MM.1S (cell line): ENCODE measurements at regions not wholly inside any gene's neighbourhood (a gene's known extent, or its start where the extent isn't known, plus 50 kb on each side); places are given as distances from the start of the nearest gene placed in this dataset.

Experiments
- DNase-seq: peaks from one replicate; pipeline ENCODE4 v3.0.0-alpha.2; 2015
- H2AFZ ChIP-seq: fragments of 300-600 bp; sonication (generic); 2 replicates; pipeline ENCODE4 v1.6.0; 2016; ENCODE audit warnings: antibody characterized with exemption, low read length
- H3F3A ChIP-seq: fragments of 300-600 bp; sonication (generic); 2 replicates; pipeline ENCODE4 v1.6.1; 2016; ENCODE audit warnings: mild to moderate bottlenecking, antibody characterized with exemption, low read length, moderate library complexity, mixed read lengths; ENCODE audit not compliant: insufficient read depth
- H3K27ac ChIP-seq: fragments of 300-600 bp; sonication (generic); 2 replicates; pipeline ENCODE4 v1.5.1; 2016; ENCODE audit warnings: mild to moderate bottlenecking, low read length
- H3K27me3 ChIP-seq: fragments of 300-600 bp; sonication (generic); replicated peaks from 2 replicates; pipeline ENCODE4 v1.6.0; 2016; ENCODE audit warnings: low read length; ENCODE audit not compliant: insufficient read depth
- H3K36me3 ChIP-seq: fragments of 300-600 bp; sonication (generic); replicated peaks from 2 replicates; pipeline ENCODE4 v1.6.1; 2016; ENCODE audit warnings: mild to moderate bottlenecking, low read length, mixed read lengths; ENCODE audit not compliant: insufficient read depth
- H3K4me1 ChIP-seq: fragments of 300-600 bp; sonication (generic); 2 replicates; pipeline ENCODE4 v1.6.1; 2016; ENCODE audit warnings: low read length, mixed read lengths
- H3K4me2 ChIP-seq: fragments of 300-600 bp; sonication (generic); 2 replicates; pipeline ENCODE4 v1.6.0; 2016; ENCODE audit warnings: low read depth, low read length
- H3K4me3 ChIP-seq: fragments of 300-600 bp; sonication (generic); 2 replicates; pipeline ENCODE4 v1.5.1; 2016; ENCODE audit warnings: low read length, mixed read lengths
- H3K79me2 ChIP-seq: fragments of 300-600 bp; sonication (generic); 2 replicates; pipeline ENCODE4 v1.6.1; 2016; ENCODE audit warnings: mixed run types, low read length, mixed read lengths
- H3K9ac ChIP-seq: fragments of 300-600 bp; sonication (generic); 2 replicates; pipeline ENCODE4 v1.6.1; 2016; ENCODE audit warnings: low read length, mixed read lengths
- H3K9me2 ChIP-seq: fragments of 300-600 bp; sonication (generic); replicated peaks from 2 replicates; pipeline ENCODE4 v1.6.1; 2016; ENCODE audit warnings: mild to moderate bottlenecking, low read length, mixed read lengths; ENCODE audit not compliant: insufficient read depth
- H3K9me3 ChIP-seq: fragments of 300-600 bp; sonication (generic); replicated peaks from 2 replicates; pipeline ENCODE4 v1.6.1; 2016; ENCODE audit warnings: mild to moderate bottlenecking, low read length, mixed read lengths; ENCODE audit not compliant: insufficient read depth
- H4K20me1 ChIP-seq: fragments of 300-600 bp; sonication (generic); 2 replicates; pipeline ENCODE4 v1.6.1; 2016; ENCODE audit warnings: mild to moderate bottlenecking, low read length, moderate library complexity, mixed read lengths; ENCODE audit not compliant: insufficient read depth
- CTCF ChIP-seq: fragments of 300-600 bp; sonication (generic); IDR thresholded peaks from 2 replicates; pipeline ENCODE4 v1.5.1; 2016; ENCODE audit warnings: antibody characterized with exemption, low read length, mixed read lengths
- EZH2 ChIP-seq: fragments of 300-600 bp; sonication (generic); optimal IDR thresholded peaks from 2 replicates; pipeline ENCODE3; 2017; ENCODE audit warnings: low read depth, mild to moderate bottlenecking, antibody characterized with exemption, low read length, mixed read lengths
- EZH2phosphoT487 ChIP-seq: fragments of 300-600 bp; sonication (generic); IDR thresholded peaks from 2 replicates; pipeline ENCODE4 v1.6.1; 2018; ENCODE audit warnings: antibody characterized with exemption, low read length

DNA sequence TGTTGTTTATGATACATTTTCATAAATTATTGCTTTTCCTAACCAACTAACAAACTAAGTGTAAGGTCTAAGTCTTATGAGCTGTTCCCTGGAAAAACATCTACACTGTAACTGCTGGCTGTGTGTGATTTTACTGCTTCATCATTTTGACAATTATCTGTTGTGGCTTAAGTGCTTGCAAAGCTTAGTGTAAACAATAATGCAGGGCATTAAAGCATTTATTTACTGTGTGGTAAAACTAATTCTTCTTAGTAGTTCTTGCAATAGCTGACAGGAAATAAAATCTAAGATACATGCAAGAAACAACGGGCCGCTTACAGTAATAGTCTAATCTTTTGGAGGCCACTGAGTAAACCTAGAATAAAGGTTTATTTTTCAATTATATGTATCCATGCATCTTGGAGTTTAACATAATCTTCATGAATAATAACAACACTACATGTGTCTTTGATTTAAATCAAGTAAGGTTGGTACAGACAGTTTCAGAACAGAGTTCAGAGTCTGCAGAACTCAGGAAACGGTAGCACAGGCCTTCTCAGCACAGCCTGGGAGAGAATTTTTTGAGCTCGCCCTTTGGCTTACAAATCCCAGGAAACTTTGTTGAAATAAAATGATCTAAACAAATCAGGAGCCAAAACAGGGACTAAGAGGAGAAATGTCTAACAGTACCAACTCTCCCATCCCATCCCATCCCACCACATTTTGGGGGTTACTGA lies 473.1 kb downstream of the NR2F1-AS1 start:
- TF ChIP-seq CTCF = no peak
- no peak for TF ChIP-seq EZH2phosphoT487
- TF ChIP-seq EZH2 = no peak
- H4K20me1 ChIP-seq = no peaks in the 10 kb centered on the region
- H3K27ac ChIP-seq = no peak overlapping the region
- H3K4me1 ChIP-seq = no peaks in the 10 kb centered on the region
- no peaks in the 10 kb centered on the region for H3K9me2 ChIP-seq
- H2AFZ ChIP-seq = no peak overlapping the region
- no peaks in the 10 kb centered on the region for H3F3A ChIP-seq
- no peak overlapping the region for H3K4me3 ChIP-seq
- no peak overlapping the region for H3K4me2 ChIP-seq
- no peaks in the 10 kb centered on the region for H3K9me3 ChIP-seq
- no peaks in the 10 kb centered on the region for H3K79me2 ChIP-seq
- H3K9ac ChIP-seq = no peak overlapping the region
- H3K36me3 ChIP-seq = no peaks in the 10 kb centered on the region
- DNase-seq = no peak
- no peaks in the 10 kb centered on the region for H3K27me3 ChIP-seq

DNA sequence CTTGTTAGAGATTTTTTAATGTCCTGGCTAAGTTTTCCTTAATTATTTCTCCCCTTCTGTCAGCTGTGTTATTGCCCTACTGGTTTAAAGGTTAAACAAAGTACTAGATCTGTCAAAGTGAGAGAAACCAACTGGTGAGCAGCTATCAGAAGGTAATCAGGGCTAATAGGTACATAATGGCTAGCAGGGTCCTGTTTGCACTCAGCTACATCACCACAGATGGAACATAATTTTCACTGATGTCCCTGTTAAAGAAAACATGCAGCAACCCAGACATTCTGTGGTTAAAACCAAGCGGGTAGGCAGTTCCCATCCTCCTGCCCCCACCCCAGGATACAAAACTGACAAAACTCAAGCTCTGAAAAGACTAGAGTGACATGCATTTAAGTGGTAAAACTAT lies 473.9 kb downstream of the NR2F1-AS1 start:
- Histone ChIP-seq H3K4me1 (no peaks in the 10 kb centered on the region), H3K9me2 (no peaks in the 10 kb centered on the region), H3K4me2 (no peak overlapping the region), H3K27ac (no peak overlapping the region), H3K9ac (no peak overlapping the region), H3F3A (no peaks in the 10 kb centered on the region), H3K9me3 (no peaks in the 10 kb centered on the region), H2AFZ (no peak overlapping the region), H3K79me2 (no peaks in the 10 kb centered on the region), H4K20me1 (no peaks in the 10 kb centered on the region), H3K4me3 (no peak overlapping the region), H3K36me3 (no peaks in the 10 kb centered on the region), H3K27me3 (no peaks in the 10 kb centered on the region)
- TF ChIP-seq EZH2phosphoT487 (no peak), EZH2 (no peak), CTCF (no peak)
- DNase-seq = no peak

- H3K9me3 ChIP-seq = no peaks in the 10 kb centered on the region
- no peaks in the 10 kb centered on the region for H3K4me1 ChIP-seq
- H3K9ac ChIP-seq = no peak overlapping the region
- TF ChIP-seq EZH2 (no peak), EZH2phosphoT487 (no peak), CTCF (no peak)
- no peaks in the 10 kb centered on the region for H4K20me1 ChIP-seq
- H3K27me3 ChIP-seq = no peaks in the 10 kb centered on the region
- no peaks in the 10 kb centered on the region for H3K9me2 ChIP-seq
- no peak overlapping the region for H3K27ac ChIP-seq
- H3K4me2 ChIP-seq = no peak overlapping the region
- H3K79me2 ChIP-seq = no peaks in the 10 kb centered on the region
- no peaks in the 10 kb centered on the region for H3K36me3 ChIP-seq
- no peak for DNase-seq
- no peak overlapping the region for H2AFZ ChIP-seq
- no peak overlapping the region for H3K4me3 ChIP-seq
- no peaks in the 10 kb centered on the region for H3F3A ChIP-seq
Observed at GRCh38 chr5:93101661-93102060, 479.4 kb downstream of the NR2F1-AS1 start.
